ENCODE measurements at regions not wholly inside any gene's neighbourhood (a gene's known extent, or its start where the extent isn't known, plus 50 kb on each side); places are given as distances from the start of the nearest gene placed in this dataset.

DNA sequence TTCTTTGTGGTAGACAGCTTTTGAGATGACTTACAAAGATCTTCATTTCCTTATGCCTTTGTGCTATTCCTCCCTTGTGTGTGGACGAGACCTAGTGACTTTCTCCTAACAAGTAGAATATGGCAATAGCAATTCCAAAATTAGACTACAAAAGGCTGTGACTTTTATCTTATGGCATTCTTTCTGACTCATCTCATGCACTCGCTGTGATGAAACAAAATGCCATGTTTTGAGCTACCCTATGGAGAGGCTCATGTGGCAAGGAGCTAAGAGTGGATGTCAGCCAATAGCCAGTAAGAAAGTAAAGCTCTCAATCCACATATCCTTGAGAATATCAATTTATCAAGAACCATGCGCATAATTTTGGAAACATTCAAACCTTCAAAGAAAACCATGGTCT, 380.5 kb upstream of the SMC2 start:
- TF ChIP-seq, protein P1, sequence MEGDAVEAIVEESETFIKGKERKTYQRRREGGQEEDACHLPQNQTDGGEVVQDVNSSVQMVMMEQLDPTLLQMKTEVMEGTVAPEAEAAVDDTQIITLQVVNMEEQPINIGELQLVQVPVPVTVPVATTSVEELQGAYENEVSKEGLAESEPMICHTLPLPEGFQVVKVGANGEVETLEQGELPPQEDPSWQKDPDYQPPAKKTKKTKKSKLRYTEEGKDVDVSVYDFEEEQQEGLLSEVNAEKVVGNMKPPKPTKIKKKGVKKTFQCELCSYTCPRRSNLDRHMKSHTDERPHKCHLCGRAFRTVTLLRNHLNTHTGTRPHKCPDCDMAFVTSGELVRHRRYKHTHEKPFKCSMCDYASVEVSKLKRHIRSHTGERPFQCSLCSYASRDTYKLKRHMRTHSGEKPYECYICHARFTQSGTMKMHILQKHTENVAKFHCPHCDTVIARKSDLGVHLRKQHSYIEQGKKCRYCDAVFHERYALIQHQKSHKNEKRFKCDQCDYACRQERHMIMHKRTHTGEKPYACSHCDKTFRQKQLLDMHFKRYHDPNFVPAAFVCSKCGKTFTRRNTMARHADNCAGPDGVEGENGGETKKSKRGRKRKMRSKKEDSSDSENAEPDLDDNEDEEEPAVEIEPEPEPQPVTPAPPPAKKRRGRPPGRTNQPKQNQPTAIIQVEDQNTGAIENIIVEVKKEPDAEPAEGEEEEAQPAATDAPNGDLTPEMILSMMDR (optimal IDR thresholded peaks at IDR 0.05 in 1 of 3, IDR thresholded peaks at IDR 0.05 in 1 of 3, conservative IDR thresholded peaks at IDR 0.05 in 1 of 3; ENCODE audit: extremely low read depth in 1 of 3, insufficient read depth in 2 of 3, low read length in 3 of 3): no peak
- TF ChIP-seq EZH2 (IDR thresholded peaks at IDR 0.05; ENCODE audit: low read length): no peak

Measured in keratinocyte (primary cell).